ENCODE measurements at regions not wholly inside any gene's neighbourhood (a gene's known extent, or its start where the extent isn't known, plus 50 kb on each side); places are given as distances from the start of the nearest gene placed in this dataset.

DNA sequence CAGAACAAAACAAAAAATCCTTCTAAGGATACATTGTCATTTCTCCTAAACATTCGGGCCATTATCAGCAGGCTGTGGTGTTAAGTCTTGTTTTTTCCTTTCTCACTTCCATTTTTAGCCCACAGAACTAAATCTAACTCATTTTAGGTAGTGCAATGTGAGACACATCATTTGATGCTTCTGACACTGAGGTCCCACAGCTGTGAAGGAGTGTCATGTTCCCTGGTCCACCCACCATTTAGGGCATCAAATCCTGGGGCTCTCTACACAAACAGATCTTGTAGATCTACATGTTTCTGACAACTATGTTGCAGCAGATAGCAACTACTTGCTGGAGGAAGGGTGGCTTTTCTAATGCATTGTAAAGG, 232.5 kb upstream of the IGFBP3 start (continued):
- TF ChIP-seq, protein P1, sequence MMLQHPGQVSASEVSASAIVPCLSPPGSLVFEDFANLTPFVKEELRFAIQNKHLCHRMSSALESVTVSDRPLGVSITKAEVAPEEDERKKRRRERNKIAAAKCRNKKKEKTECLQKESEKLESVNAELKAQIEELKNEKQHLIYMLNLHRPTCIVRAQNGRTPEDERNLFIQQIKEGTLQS (IDR thresholded peaks at IDR 0.05; ENCODE audit: borderline replicate concordance, extremely low read depth, low read depth, low read length) = no peak
- TF ChIP-seq, protein P2, sequence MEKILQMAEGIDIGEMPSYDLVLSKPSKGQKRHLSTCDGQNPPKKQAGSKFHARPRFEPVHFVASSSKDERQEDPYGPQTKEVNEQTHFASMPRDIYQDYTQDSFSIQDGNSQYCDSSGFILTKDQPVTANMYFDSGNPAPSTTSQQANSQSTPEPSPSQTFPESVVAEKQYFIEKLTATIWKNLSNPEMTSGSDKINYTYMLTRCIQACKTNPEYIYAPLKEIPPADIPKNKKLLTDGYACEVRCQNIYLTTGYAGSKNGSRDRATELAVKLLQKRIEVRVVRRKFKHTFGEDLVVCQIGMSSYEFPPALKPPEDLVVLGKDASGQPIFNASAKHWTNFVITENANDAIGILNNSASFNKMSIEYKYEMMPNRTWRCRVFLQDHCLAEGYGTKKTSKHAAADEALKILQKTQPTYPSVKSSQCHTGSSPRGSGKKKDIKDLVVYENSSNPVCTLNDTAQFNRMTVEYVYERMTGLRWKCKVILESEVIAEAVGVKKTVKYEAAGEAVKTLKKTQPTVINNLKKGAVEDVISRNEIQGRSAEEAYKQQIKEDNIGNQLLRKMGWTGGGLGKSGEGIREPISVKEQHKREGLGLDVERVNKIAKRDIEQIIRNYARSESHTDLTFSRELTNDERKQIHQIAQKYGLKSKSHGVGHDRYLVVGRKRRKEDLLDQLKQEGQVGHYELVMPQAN (conservative IDR thresholded peaks at IDR 0.05) = no peak
- TF ChIP-seq YBX1 (IDR thresholded peaks at IDR 0.05) (no peak), ESRRA (IDR thresholded peaks at IDR 0.05; ENCODE audit: low read length) (no peak), NFIC (IDR thresholded peaks at IDR 0.05; ENCODE audit: low read depth, low read length) (no peak), KLF5 (IDR thresholded peaks at IDR 0.05; ENCODE audit: partially characterized antibody) (no peak), MEF2A (IDR thresholded peaks at IDR 0.05; ENCODE audit: insufficient read depth, low read depth, low read length) (no peak), ZNF622 (IDR thresholded peaks at IDR 0.05) (no peak), RB1 (IDR thresholded peaks at IDR 0.05; ENCODE audit: borderline replicate concordance) (no peak), TCF12 (IDR thresholded peaks at IDR 0.05; ENCODE audit: low read depth, low read length) (peak; percentile 66), SREBF1 (IDR thresholded peaks at IDR 0.05; ENCODE audit: low read length) (no peak), CBX5 (IDR thresholded peaks at IDR 0.05; ENCODE audit: low read depth) (no peak; the same call in 1 of the 2 replicates), NFYB (IDR thresholded peaks at IDR 0.05; ENCODE audit: insufficient read depth, low read depth, low read length) (no peak), SRF (IDR thresholded peaks at IDR 0.05; ENCODE audit: low read depth in 2 of 2, low read length in 2 of 2) (no peak), FOS (IDR thresholded peaks at IDR 0.05; ENCODE audit: borderline replicate concordance, extremely low read depth, insufficient read length) (no peak), RELA (IDR thresholded peaks at IDR 0.05; ENCODE audit: borderline replicate concordance, partially characterized antibody) (no peak), WRNIP1 (IDR thresholded peaks at IDR 0.05; ENCODE audit: borderline replicate concordance, low read depth, low read length) (no peak)
- TF ChIP-seq, protein P3, sequence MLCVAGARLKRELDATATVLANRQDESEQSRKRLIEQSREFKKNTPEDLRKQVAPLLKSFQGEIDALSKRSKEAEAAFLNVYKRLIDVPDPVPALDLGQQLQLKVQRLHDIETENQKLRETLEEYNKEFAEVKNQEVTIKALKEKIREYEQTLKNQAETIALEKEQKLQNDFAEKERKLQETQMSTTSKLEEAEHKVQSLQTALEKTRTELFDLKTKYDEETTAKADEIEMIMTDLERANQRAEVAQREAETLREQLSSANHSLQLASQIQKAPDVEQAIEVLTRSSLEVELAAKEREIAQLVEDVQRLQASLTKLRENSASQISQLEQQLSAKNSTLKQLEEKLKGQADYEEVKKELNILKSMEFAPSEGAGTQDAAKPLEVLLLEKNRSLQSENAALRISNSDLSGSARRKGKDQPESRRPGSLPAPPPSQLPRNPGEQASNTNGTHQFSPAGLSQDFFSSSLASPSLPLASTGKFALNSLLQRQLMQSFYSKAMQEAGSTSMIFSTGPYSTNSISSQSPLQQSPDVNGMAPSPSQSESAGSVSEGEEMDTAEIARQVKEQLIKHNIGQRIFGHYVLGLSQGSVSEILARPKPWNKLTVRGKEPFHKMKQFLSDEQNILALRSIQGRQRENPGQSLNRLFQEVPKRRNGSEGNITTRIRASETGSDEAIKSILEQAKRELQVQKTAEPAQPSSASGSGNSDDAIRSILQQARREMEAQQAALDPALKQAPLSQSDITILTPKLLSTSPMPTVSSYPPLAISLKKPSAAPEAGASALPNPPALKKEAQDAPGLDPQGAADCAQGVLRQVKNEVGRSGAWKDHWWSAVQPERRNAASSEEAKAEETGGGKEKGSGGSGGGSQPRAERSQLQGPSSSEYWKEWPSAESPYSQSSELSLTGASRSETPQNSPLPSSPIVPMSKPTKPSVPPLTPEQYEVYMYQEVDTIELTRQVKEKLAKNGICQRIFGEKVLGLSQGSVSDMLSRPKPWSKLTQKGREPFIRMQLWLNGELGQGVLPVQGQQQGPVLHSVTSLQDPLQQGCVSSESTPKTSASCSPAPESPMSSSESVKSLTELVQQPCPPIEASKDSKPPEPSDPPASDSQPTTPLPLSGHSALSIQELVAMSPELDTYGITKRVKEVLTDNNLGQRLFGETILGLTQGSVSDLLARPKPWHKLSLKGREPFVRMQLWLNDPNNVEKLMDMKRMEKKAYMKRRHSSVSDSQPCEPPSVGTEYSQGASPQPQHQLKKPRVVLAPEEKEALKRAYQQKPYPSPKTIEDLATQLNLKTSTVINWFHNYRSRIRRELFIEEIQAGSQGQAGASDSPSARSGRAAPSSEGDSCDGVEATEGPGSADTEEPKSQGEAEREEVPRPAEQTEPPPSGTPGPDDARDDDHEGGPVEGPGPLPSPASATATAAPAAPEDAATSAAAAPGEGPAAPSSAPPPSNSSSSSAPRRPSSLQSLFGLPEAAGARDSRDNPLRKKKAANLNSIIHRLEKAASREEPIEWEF (IDR thresholded peaks at IDR 0.05; ENCODE audit: insufficient replicate concordance, low read depth, low read length) = no peak
- TF ChIP-seq, protein P4, sequence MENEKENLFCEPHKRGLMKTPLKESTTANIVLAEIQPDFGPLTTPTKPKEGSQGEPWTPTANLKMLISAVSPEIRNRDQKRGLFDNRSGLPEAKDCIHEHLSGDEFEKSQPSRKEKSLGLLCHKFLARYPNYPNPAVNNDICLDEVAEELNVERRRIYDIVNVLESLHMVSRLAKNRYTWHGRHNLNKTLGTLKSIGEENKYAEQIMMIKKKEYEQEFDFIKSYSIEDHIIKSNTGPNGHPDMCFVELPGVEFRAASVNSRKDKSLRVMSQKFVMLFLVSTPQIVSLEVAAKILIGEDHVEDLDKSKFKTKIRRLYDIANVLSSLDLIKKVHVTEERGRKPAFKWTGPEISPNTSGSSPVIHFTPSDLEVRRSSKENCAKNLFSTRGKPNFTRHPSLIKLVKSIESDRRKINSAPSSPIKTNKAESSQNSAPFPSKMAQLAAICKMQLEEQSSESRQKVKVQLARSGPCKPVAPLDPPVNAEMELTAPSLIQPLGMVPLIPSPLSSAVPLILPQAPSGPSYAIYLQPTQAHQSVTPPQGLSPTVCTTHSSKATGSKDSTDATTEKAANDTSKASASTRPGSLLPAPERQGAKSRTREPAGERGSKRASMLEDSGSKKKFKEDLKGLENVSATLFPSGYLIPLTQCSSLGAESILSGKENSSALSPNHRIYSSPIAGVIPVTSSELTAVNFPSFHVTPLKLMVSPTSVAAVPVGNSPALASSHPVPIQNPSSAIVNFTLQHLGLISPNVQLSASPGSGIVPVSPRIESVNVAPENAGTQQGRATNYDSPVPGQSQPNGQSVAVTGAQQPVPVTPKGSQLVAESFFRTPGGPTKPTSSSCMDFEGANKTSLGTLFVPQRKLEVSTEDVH (IDR thresholded peaks at IDR 0.05; ENCODE audit: low read depth, partially characterized antibody) = no peak
